ENCODE measurements at regions not wholly inside any gene's neighbourhood (a gene's known extent, or its start where the extent isn't known, plus 50 kb on each side); places are given as distances from the start of the nearest gene placed in this dataset.

- TF ChIP-seq EZH2 (optimal IDR thresholded peaks at IDR 0.05; ENCODE audit: low read depth, low read length) (no peak), CTCF (IDR thresholded peaks at IDR 0.05; ENCODE audit: low read length) (no peak), EZH2phosphoT487 (IDR thresholded peaks at IDR 0.05; ENCODE audit: low read length) (no peak)
Observed at GRCh38 chr5:2173151-2173834, 290.6 kb upstream of the IRX4 start.
